Cerebellar nuclear complex (tissue), 1 donor: ENCODE measurements at regions not wholly inside any gene's neighbourhood (a gene's known extent, or its start where the extent isn't known, plus 50 kb on each side); places are given as distances from the start of the nearest gene placed in this dataset.

Experiments used
- DNase-seq, 2 experiments: peaks; one replicate each; lab custom pipeline; 2025; lab: John Stamatoyannopoulos, UW

DNA sequence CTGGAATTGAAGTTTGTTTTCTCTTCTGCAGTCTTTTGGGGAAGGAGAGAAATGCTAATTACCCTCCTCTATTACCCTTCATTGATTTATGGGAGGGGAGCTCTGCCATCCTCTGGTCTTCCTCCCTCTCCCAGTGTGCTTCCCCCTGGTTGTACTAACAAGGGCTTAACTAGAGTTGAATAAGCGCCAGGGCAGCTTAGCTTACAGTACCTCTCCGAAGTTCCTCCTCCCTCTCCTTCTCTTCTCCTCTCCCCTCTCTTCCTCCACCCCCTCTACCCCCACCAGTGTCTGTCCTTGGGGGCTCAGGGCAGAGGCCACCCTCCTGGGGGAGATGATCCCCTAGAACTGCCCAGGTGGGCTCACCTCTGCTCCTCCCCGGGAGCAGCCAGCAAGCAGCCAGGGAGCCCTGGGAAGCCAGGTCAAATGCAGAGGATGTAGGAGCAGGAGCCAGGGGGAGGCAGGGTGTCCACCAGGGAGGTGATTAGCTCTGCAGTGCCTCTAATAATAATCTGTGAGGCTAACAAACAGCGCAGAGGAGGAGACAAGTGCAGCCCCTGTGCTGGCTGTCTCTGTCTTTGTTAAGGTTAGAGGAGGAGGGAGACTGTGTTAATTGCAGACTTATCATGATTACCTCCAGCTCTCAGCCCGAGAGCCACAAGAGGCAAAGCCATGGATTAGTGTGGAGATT, 191.6 kb upstream of the CADM1 start:
- DNase-seq, result no peak

DNA sequence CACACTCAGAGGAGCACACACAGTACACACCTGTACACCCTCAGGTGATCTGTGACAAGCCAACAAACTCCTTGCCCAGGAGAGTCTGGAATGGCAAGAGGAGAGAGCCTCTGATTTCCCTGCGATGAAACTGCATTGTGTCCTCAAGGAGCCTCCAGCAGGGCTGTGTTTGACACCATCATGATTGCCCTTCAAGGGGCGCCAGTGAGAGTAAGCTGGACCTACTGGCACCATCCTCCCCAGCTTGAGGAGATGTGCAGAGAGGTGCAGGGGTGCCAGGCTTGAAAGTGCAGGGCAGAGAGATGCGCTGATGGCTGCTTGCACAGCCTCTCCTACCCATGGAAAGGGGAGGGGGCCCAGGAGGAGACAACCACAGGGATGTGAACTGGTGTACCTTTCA, 188.8 kb upstream of the CADM1 start:
- DNase-seq, result no peak

GRCh38 chr11:115691030-115691429, 186.8 kb upstream of the CADM1 start:
- no peak for DNase-seq

DNA sequence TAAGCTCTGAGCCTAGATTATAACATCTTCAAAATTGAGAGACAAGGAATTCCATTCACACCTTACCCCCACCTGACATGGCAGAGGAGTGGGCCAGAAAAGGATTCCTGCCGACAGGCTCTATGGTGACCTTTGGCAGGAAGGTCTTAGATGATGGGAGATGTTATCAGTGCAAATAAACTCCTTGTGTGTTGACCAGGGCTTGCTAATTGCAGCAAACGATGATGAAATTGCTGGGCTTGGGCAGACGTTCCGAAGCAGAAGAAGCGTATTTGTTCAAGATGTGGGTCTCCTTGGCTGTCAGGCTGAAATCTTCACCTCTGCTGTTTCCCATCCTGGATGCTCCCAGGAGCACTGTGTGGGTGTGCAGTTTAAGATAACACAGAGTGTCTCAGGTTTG, 183.7 kb upstream of the CADM1 start:
- no peak for DNase-seq

DNA sequence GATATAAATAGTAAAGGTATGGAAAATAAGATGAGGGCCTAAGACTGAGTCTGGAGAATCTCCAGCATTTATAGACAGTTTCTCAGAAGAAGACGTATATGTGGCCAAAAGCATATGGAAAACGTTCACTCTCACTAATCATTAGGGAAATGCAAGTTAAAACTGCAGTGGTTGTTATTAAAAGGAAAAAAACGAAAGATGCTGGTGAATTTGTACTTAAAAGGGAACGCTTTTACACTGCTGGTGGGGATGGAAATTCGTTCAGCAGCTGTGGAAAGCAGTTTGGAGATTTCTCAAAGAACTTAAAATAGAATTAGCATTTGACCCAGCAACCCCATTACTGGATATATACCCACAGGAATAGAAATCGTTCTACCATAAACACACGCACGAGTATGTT, 180.5 kb upstream of the CADM1 start:
- DNase-seq, result no peak

- DNase-seq, result no peak
Measured at GRCh38 chr11:115684135-115684534, 179.9 kb upstream of the CADM1 start.

GRCh38 chr11:115682888-115683287, 178.7 kb upstream of the CADM1 start:
- DNase-seq, result no peak

GRCh38 chr11:115682101-115682500, 177.9 kb upstream of the CADM1 start:
- no peak for DNase-seq

- DNase-seq, result no peak
Measured at GRCh38 chr11:115679945-115680344, 175.7 kb upstream of the CADM1 start.

DNA sequence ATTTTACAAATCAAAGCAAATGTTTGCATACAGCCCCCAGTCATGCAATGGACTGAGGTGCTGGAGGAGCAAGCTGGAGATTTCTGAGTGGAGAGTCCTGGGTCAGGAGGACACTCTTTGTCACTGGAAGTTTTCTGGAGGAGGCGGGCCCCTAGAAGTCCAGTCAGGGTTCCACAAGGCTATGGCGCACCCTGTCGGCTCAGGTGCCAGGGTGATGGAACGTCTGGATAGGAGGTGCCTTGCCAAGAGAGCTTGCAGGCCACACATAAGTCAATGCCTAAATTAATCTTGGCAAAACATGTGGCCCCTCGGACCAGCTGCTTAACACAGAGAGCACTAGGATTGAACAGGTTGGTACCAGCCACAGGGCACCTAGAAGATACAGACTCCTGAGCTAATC, 174.7 kb upstream of the CADM1 start:
- no peak for DNase-seq

DNA sequence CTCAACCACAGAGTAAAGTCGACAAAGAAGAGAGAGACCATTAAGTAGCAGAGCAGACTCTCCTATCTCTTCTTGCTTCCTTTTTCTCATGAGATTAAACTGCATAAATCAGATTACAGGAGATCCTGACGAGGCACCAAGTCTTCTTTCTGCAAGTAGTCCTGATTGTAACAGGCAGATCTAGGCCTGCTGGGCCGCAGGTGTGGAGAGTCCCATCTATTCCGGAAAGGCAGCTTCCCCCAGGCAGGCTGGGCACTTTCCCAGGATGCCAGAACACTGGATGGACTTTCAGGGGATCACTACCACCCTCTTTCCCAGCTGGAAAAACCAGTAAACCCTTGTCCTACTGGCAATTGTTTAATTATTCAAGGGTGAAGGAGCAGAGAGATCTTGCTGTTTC, 173.0 kb upstream of the CADM1 start:
- peak; percentile 45 to 71 for DNase-seq

GRCh38 chr11:115676768-115677167, 172.6 kb upstream of the CADM1 start:
- no peak for DNase-seq

DNA sequence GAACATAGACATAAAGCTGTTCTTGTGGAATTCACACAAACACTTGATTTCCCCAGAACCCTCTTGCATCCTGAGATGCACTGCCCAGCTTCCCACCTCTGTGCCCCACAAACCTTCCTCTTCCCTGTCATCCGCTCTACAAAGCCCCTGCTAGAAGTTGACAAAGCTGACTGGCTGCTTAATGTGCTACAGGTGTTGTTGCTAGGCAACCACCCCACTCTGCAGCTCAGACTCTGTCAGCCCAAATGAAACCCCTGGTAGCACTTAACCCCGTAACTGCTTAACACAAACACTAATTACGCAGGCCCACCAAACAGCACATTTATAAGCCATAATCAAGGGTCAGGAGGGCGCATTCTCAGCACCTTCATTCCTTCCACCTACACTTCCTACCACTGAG, 172.0 kb upstream of the CADM1 start:
- no peak for DNase-seq

DNA sequence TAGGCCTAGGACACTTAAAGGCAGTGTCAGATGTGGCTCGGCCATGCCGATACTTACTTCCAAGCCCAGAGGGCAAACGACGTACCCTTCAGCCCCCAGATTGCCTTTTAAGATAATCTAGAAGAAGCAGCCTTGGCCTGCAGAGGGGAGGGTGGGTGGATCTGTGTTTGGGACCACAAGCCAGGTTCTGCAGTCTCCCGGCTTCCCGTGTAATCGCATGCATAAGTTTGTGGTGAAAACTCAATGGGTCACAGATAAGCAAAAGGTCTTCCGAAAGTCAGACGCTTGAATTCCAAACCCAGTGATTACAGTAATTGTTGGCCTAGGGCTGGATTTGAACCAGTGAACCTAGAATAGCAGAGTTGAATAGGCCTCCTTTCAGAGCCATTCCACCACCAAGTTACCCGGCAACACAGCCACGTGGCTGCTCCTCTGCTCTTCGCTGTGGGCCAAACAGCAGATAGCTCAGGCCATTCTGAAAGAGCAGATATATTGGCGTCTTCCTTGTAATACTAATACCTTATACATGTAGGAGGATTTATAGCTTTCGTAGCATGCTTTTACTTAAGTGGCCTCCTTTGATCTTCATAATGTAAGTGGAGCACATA, 170.8 kb upstream of the CADM1 start:
- no peak for DNase-seq

DNA sequence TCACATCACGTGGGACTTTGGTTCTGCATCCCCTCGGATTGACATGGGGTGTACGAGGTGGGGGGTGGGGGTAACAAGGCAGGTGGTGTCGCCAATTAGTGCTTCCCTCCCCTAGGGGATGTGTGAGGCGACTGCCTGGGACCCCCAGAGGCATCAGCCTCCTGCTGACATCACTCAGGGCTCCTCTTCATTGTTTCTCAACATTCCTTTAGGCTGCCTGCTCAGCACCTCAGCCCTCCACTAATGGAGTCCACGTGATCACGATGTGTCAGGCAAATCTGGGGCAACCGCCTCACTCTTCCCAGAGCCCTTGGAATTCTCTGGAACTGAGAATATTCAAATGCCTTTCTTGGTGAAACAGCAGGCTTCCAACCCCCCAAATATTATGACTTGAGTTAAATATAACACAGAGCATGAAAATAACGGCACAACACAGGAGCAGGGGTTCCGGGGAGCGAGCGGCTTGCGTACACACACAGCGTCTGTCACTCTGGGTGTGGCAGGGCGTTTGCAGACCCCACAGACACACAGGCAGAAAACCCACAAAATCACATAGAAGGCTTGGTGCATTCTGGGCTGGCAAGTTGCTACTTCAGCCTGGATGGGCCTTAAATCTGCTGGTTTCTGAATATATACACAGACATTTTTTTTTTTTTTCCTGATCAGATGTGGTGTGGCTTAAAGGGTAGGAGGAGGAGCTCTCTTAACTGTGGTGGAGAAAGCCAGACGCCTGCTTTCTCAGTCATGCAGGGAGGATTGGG, 170.1 kb upstream of the CADM1 start:
- DNase-seq, result no peak

DNA sequence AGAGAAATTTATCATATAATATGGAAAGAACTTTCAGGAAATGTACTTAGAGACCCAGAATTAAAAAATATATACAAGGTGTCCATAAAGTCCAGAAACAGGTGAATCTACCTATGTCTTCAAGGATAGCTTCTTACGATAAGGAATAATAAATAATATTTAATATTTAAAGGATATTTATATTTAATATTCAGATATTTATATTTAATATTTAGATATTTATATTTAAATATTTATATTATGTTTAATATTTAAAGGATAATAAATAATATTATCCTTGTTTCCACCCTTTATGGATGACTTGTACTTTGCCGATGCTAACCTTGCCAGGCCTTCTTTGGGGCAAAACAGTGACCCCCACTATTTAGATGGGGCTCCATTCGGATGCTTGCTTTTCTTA, 169.5 kb upstream of the CADM1 start:
- DNase-seq, result no peak

DNA sequence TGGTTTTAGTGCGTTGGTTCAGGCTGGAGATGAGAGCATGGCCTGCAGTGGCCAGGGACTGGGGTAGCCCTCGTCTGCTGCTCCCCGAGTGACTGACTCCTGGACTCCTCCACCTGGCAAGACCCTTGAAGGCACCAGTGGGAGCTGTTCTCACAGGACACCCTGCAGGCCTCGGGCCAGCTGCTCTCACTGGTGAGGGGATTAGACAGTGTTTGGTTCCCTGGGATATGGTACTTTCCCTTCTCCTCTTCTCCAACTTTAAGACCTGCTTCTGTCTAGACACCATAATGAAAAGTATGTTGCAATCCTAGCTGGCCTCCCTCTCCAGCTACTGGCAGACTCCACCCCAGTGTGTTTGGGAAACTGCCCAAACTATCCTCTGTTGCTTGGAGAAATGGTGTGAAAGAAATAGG, 168.8 kb upstream of the CADM1 start:
- DNase-seq, result no peak

DNA sequence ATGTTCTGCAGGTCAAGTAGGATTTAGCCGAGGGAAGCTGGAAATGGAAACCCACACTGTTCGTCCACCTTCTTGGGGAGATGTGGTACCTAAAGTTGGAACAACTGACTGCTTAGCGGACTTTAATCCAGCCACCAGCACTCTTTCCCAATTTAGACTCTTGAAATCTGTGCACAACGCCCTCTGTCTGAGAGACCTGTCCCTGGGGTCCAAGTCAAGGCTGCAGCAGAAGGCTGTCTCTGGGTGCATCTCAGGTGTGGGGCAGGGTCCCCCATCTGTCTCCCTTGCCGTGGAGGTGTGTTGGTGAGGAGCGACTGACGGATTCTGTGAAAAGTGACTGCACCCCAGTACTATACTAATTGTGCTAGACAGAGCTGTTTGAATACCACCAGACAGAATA, 168.2 kb upstream of the CADM1 start:
- no peak for DNase-seq

GRCh38 chr11:115670538-115671205, 166.5 kb upstream of the CADM1 start:
- no peak for DNase-seq

DNA sequence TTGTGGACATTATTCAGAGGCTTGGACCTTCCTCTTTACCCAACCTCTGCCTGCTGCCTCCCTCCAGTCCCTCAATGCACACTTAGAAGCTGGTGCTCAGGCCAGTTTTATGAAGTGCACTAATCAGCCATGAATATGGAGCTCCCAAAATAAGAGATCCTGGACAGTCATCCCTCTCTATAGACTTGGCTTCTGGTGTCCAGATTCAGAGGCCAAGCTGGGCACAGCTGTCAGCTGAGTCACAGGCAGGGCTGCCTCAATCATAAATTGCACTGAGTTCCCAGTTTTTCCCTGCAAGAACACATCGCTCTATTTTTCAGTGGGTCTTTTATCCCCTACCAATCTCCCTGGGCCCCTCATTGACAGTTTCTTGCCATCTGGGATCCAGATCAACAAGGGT, 161.7 kb upstream of the CADM1 start:
- DNase-seq, result no peak

GRCh38 chr11:115665175-115665821, 161.1 kb upstream of the CADM1 start:
- DNase-seq, result no peak

DNA sequence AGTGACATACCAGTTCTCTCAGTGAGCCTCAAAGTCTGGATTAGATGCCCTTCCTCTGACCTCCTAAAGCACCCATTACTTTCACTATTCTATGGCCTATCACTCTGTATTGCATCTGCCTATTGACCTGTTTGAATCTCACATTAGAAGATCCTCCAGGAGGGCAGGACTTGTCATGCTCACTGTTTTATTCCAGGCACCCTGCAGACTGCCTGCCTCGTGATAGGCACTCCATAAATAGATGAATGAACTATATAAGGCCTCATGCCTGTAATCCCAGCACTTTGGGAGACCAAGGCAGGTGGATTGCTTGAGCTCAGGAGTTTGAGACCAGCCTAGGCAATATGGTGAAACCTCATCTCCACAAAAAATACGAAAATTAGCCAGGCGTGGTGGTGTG, 160.1 kb upstream of the CADM1 start:
- DNase-seq, result no peak
